ENCODE measurements at regions not wholly inside any gene's neighbourhood (a gene's known extent, or its start where the extent isn't known, plus 50 kb on each side); places are given as distances from the start of the nearest gene placed in this dataset.

DNA sequence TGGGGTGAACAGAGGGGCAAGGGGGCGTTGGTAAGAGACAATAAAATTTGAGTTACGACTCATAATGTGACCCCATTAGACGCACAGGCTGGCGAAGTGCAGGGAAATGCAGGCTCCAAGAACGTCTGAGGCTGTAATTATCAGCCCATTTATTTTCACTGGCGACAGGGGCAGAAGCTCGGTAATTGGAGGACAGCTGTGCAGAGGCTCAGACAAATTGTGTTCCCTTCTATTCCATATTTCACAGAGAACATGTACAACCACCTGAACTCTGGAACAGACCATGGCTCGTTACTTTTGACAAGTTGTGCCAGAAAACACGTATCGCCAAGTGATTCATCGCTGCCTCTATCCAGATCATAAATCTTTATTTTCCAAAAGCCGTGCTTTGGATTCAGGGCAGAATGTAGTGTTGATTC lies 137.3 kb upstream of the FRMD4A start:
- DNase-seq (ENCODE audit: low read depth in 2 of 2), result no peak

DNA sequence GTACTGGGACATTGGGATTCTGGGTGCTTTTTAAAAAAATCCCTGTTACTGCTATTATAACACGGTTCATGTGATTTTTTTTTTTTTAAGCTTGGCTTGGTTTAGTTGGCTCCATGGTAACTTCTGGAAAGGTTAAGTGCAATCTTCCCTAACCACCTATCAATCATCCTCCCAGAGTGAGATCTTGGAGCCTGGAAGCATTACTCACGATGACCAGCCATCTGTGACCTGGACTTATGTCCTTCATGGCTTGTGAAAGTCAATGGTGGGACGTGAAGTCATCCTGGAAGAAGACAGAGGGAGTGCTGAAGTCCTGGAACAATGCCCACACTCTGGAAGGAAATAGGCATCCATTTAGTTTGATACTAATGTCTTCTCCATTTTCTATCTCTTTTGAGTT lies 135.5 kb upstream of the FRMD4A start:
- no peak for DNase-seq (ENCODE audit: low read depth in 2 of 2)

DNA sequence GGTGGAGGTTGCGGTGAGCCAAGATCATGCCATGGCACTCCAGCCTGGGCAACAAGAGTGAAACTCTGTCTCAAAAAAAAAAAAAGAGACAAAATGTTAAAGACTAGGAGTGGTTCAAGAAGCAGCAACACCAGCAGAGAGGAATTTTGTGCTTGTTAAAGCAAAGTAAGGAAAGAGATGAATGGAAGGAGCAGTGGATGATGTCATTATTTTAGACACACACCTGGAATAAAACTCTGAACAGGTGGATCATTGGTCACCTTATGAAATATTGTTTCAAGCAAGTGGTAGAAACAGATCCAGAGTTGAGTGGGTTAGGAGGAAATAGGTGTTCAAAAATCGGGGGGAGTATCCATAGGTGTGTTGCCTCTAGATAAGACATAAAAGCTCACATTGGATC lies 129.7 kb upstream of the FRMD4A start:
- DNase-seq (ENCODE audit: low read depth in 2 of 2), result no peak

DNA sequence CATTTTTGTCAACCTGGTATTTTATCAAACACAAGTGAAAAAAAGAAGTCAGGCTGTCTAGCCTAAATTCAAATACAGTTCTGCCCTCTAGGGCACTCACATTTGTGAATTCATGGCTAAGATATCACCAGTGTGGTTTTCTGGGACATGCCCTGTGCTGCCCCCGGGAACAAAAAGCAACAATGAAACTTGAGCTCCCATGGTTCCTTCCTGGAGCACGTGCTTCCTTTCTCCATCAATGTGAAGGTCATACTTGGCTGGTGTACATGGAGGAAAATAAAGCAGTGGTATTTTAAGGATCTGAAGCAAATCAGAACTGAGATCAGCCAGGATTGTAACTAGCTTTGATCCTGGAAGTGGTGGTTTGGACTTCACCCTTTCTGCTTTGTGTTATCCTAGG lies 128.9 kb upstream of the FRMD4A start:
- no peak for DNase-seq (ENCODE audit: low read depth in 2 of 2)

DNA sequence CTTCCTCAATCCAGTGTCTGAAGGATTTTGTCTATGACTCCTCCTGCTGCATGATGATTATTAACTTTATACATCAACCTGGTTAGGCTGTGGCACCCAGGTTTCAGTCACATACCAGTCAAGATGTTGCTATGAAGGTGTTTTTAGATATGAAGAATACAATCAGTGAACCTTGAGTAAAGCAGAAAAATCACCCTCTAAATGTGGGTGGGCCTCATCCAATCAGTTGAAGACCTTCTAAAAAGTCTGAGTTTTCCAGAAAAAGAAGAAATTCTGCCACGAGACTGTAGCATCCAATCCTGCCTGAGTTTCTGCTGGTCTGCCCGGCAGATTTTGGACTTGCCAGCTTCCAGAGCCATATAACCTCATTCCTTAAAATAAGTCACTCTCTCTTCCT lies 126.1 kb upstream of the FRMD4A start:
- no peak for DNase-seq (ENCODE audit: low read depth in 2 of 2)

DNA sequence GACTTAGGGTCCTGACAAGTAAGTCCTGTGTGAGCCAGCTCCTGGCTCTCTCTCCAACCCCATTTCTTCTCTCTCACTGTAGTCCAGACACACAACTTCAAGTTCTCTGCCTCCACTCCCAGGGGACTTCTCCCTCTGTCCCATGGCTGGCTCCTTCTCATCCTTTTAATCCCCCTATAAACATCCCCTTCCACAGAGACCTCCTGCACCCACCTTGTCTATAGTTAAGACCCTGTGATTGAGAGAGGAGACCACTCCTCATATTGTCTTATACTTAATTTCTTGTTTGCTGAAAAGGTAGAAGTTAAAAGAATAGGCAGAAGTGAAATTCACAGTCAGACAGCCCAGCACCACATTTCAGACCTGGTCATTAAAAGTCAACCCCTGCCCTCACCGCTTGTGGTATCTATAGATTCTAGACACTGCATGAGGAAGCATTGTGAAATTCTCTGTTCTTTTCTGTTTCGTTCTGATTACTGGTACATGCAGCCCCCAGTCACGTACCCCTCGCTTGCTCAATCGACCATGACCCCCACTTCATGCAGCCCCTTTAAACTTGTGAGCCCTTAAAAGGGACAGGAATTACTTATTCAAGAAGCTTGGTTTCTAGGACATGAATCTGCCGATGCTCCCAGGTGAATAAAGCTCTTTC lies 125.6 kb upstream of the FRMD4A start:
- DNase-seq (ENCODE audit: low read depth in 2 of 2), result no peak

DNA sequence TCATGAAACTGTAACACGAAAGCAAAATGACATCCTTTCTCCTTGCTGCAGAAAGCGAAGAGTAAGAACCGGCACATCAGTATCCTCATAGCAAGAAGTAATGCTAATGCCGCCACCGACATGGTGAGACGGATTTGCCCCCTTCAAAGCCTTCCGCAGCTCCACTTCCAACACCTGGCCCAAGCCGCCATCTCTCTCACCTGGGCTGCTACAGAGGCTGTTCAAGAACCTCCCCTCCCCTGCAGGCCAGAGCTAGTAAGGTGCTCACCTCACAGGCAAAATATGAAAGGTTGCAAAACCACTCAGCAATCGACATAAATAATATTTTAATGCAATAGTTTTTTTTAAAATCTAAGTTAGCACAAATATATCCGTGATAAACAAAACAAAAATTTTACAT lies 123.9 kb upstream of the FRMD4A start:
- DNase-seq (ENCODE audit: low read depth in 2 of 2), result no peak

DNA sequence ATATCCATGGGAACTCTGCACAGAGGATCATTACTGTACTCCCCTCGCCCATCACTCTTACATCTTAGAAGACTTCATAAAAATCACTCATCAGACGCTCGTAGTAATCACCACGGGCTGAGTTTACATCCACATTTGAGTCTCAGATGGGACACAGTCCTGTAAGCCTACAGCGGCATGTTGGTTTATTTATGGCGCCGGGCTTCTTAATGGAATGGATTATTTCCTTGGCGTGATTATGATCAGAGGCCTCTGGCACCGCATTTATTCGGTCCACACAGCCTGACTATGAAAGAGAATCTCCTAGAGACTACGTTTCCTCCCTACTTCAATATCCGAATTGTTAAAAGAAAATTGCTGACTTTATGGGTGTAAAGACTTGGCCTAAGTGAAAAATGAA lies 123.5 kb upstream of the FRMD4A start:
- DNase-seq (ENCODE audit: low read depth in 2 of 2), result no peak

DNA sequence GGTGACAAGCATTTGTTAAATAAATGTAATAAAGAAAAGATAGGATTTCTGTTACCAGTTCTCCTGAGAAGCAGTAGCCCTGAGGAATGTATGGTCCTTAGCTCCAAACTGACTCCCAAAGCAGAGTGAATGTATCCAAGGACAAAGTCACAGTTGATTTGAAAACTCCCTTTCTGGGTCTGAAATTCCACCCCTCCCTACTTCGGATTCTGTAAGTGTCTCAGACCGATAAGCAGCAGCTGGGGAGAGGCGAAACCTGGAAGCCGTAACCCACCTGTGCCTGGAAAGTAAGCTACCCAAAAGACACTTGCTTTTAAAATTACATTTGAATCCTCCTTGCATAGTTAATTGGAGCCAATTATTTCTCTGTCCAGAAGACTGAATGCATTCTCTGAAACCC lies 122.9 kb upstream of the FRMD4A start:
- DNase-seq (ENCODE audit: low read depth in 2 of 2), result no peak

DNA sequence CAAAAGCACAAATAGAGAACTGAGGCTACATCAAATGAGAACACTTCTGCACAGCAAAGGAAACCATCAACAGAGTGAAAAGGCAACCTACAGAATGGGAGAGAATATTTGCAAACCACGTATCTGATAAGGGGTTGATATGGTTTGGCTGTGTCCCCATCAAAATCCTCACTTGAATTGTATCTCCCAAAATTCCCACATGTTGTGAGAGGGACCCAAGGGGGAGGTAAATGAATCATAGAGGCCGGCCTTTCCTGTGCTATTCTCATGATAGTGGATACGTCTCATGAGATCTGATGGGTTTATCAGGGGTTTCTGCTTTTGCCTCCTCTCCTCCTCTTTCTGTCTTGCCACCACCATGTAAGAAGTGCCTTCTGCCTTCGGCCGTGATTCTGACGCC lies 120.6 kb upstream of the FRMD4A start:
- DNase-seq (ENCODE audit: low read depth in 2 of 2), result no peak

DNA sequence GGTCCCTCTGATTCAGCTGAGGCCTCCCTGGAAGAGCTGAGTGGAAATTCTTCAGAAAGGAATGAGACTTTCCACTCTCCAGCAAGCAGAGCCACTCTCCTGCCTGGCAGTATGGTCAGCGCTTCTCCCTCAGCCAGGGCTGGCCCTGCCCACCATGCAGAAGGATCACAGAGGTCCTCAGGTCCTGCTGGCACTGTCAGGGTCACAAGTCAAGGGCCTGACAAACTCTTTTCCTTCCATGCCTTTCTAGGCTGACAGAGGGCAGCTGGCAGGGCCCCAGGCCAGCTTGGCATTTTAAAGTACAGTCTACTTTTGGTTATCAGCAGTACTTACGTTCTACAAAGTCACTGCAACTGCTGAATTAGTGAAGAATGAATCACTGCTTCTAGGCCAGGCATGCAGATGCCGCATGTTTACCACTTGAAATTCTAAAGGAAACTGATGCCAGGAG lies 119.3 kb upstream of the FRMD4A start:
- no peak for DNase-seq (ENCODE audit: low read depth in 2 of 2)

DNA sequence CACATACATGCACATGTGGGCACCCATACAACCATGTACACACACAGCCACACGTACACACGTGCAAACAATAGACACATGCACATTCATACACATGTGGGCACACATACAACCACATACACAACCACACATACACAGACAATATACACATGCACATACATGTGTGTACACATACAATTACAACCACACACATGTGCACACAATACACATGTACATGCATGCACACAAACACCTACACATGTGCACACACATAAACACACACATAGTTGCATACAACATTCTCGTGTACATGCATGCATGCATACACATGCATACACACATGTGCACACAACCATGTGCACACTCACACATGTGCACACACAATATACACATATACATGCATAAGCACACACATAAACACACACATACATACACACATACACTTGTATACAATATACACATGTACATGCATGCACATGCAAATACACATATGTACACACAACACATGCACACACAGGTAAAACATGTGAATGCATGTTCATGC lies 118.6 kb upstream of the FRMD4A start:
- no peak for DNase-seq (ENCODE audit: low read depth in 2 of 2)

DNA sequence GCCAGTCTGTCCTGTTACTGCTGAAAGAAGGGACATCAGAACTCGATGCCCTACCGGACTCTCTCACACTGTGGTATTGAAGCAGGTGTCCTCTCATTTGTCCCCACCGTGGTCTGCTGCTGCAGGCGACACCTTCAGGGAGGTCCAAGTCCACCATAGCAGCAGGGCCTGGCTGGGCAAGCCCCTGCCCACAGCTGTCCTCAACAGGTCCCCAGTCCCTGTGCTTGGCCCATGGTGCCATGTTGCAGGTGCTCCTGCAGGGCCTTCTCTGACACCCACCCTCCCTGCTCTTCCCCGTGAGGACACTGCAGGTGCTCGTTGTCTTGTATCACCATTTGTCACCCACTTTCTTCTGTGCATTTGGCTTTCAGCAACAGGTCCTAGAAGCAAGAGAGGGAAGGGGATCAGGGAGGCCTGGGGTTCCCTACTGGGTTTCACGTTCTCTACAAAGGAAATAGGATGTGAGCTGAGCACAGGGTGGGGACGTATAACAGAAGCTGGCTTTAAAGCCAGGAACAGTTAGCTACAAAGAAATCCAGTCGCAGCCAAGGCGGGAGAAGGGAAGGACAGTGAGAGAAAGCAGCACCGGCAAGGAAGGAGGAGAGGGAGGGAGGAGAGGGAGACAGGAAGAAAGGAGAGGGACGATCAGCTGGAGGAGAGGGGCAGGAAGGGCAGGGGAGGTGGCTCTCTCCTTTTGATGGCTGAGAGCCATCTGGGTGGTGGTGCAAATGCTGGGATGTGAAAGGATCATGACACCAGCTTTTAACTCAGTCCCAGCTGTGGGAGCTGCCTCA lies 117.7 kb upstream of the FRMD4A start:
- no peak for DNase-seq (ENCODE audit: low read depth in 2 of 2)

DNA sequence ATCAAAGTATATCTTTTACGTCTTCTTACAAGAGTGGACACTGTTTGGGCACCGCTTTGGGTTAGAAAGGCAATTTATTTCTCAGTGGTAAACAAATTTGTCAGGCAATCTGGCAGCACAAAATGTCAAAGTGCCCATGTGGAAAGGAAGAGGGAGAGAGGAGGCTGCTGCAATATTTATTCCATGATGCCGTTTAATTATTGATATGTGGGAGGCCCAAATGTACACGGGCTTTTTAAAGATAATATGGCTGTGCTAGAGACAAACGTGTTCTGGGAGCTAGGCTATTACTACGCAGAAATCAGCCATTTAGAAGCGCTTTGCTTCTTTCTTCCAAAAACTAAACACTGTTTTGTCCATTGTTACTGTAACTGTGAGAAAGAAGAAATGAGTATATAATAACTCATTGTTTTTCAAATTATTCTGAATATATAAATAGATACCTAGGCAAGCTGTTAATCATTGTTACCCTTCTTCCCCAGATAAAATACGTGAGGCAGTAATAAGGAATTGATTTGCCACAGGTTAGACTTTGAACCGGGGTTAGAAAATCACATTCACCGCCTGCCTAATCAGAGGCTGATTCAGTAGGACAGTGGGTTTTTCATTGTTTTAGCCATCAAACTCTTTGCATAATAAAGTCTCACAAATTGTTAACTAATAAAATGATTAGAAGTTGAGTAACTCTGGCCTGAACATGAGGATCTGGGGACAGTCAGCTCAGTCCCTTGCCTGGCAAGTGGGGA lies 116.5 kb upstream of the FRMD4A start:
- no peak for DNase-seq (ENCODE audit: low read depth in 2 of 2)

DNA sequence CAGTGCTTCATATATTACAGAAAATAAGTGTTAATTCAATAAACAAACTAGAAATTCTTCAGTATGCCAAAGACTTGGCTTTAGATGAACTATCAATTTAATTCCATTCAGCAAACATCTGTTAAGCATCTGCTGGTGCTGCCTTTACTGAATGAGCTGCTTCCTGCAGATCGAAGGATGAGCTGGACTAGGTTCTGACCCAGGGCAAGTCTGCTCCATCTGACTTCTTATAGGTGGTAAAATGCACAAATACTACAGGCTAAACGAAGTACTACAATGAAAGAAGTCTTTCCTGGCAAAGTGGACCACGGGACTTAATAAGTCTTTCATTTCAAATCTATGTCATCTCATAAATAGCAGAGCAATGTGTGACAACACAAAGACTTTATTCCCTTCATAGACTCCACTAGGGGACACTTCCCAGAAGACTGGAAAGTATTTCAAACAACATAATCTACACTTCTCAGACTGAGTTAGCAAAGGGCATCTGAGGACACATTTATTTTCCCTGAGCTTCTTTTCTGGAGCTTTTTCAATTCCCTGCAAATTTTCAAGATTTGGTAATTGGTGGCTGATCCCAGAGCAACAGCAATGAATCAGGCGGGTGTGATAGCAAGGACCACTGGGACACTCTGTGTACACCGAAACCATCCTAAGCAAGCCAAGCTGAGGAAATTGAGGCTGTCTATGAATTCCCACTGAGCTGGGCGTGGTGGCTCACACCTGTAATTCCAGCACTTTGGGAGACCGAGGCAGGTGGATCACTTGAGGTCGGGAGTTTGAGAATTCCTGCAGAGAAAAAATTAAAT lies 108.9 kb upstream of the FRMD4A start:
- DNase-seq (ENCODE audit: low read depth in 2 of 2), result no peak

DNA sequence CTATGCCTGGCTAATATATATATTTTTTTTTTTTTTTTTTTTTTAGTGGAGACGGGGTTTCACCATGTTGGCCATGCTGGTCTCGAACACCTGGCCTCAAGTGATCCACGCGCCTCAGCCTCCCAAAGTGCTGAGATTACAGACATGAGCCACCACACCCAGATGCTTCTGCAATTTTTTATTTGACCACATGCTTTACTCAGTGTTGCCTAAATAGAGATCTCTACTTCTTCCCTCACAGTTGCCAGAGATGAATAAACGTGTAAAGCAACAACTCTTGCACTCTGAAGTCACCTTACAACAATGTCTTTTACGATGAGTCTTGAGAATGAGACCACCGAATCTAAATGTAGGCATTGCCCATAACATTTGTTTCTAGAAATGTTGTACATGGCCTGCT lies 107.9 kb upstream of the FRMD4A start:
- DNase-seq (ENCODE audit: low read depth in 2 of 2), result no peak

DNA sequence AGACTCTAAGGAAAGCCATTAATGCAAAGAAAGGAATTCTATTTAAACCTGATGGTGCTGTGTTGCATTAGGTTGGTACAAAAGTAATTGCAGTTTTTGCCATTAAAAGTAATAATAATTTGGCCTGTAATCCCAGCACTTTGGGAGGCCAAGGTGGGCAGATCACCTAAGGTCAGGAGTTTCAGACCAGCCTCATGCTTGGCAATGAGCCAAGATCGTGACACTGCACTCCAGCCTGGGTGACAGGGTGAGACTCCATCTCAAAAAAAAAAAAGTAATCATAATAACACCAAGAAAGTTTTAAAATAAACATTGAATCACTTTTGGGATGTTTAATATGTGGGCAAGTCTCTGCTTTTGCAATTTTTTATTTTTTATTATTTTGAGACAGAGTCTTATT lies 107.3 kb upstream of the FRMD4A start:
- no peak for DNase-seq (ENCODE audit: low read depth in 2 of 2)

DNA sequence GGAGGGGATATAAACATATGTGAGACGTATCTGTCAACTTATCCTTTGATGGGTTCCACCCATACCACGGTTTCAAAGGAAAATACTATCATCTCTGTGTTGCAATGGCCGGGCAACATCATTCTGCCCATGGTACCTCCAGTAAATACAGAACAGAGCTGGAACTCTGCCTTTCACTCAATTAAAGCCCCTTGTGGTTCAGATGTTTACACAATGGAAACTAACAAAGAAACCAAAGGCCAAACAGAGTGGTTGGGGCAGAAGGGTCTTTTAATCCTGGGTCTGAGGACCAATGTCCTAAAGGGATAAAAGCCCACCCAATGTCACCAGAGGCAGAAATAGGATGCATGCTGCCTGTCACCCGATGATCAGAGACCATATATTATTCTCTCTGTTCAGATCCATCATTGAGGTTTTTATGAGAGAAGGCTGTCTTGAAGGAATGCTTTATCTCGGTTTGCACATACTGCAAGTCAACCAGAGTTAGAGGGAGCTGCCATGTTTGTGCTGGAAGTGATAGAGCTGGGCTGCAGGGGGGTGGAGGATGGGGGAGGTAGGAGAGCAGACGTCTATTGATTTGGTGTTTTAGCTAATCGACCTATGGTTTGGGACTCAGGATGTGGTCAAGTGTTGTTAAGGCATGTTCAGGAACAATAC lies 105.4 kb upstream of the FRMD4A start:
- no peak for DNase-seq (ENCODE audit: low read depth in 2 of 2)

DNA sequence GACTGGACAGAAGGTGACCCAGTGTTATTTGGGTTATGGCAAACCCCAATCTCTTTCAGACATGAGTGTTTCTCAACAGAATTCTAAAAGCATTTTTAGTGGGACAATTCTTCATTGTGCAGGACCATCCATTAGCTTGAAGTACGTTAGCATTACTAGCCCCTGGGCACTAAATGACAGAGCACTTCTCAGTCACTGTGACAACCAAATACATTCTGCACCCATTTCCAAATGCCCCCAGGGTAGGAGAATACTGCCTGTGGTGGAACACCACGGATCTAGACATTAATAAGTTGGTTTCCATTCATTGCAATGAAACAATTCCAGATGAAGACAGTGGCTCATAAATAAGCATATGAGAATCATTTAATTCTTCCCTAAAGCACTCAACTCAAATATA lies 102.4 kb upstream of the FRMD4A start:
- DNase-seq (ENCODE audit: low read depth in 2 of 2), result no peak

DNA sequence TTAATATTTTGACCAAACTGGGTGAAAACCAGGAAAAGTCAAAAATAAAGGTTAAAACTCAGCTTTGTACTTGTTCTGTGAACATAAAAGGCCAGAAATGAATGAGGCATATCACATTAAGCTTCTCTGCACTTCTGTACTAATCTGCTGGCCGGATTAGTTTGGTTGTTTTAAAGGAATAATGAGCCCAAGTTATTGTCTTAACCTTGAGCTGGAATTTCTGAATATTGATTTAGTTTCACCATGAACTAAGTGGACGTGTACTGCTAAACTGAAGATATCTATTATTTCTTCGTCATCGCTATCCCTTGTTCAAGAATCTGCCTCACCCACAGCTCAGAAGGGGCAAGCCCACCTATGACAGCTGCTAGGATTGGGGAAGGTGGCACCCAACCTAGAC lies 101.1 kb upstream of the FRMD4A start:
- no peak for DNase-seq (ENCODE audit: low read depth in 2 of 2)

DNA sequence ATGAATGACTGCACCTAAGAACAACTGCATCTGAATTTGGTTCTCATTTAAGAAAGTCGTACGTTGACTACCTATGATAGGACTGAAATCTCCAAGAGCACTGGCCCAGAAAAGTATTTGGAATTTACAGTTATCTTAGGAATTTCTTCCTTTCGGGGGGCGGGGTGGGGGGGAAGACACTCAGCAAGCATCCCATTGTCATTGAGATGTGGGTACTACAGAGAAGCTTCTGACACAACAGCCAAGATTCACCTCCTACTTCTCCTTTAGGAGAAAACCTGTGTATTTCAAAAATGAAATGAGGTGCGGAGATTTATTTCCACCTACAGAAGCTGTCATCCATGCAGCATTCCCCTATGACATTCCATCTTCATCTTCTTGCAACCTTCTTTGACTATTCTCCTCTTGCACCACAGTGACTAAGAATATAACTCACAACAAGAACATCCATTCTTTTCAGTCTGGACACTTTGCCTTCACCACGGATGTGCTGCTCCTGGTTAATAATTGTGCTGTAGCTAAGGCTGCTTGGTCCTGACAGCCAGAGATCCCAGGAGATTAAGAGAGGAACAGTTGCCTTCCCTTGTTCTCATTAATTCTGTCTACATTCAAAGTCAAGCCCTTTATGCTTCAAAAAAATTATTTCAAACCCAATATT lies 98.4 kb upstream of the FRMD4A start:
- DNase-seq (ENCODE audit: low read depth in 2 of 2), result no peak
